GM19193 (cell line): ENCODE measurements at regions not wholly inside any gene's neighbourhood (a gene's known extent, or its start where the extent isn't known, plus 50 kb on each side); places are given as distances from the start of the nearest gene placed in this dataset.

Source experiments
- POLR2A ChIP-seq: IDR thresholded peaks from 4 replicates; pipeline ENCODE4 v1.6.1; 2011; ENCODE audit not compliant: insufficient read depth, insufficient read length; ENCODE audit errors: extremely low read depth

DNA sequence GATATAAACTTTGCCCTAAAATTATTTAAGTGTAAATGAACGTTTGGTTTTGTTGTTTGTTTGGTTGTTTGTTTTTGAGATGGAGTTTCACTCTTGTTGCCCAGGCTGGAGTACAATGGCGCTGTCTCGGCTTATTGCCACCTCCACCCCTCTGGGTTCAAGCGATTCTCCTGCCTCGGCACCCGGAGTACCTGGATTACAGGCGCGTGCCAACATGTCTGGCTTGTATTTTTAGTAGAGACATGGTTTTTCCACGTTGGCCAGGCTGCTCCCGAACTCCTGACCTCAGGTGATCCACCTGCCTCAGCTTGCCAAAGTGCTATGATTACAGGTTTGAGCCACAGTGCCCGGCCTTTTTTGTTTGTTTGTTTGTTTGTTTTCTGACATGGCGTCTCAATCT lies 87.9 kb upstream of the CHD2 start:
- TF ChIP-seq POLR2A: no peak

DNA sequence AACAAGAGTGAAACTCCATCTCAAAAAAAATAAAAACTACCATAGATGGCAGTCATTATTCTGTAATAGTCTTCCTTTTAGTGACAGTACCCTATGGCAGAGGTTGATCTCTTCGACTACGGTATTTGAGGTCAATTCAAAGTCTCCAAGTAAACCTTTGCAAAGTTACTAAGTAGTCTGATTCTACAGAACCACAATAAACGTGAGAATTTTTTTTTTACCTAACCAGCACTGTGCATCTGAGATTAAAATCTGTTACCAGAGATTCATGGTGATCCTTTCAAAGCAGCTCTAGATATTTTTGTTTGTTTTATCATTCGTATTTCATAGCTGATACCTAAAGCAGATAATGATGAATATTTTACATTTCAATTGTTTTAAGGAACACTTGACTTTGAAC lies 86.6 kb upstream of the CHD2 start:
- no peak for TF ChIP-seq POLR2A

DNA sequence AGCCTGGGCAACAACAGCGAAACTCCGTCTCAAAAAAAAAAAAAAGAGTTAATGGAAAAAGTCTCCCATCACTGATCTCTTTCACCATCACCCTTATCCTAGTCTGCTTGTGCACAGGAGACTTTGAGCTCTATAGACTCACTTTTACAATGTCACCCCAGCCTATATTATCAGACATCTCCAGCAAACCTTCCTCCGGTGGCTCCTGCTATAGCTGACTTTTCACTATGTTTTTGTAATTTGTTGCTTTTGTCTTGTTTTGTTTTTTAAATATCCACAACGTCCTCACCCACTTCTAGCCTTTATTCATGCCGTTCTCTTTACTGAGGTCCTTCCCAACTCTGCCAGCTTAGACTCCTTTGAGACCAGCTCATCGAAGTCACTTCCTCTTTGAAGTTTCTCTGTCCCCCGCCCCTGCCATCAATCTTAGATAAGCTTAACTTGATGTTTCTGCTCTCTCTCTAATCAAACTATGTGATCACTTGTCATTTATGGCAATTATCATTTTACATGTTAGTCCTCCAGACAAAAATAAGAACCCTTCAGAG lies 82.7 kb upstream of the CHD2 start:
- no peak for TF ChIP-seq POLR2A

DNA sequence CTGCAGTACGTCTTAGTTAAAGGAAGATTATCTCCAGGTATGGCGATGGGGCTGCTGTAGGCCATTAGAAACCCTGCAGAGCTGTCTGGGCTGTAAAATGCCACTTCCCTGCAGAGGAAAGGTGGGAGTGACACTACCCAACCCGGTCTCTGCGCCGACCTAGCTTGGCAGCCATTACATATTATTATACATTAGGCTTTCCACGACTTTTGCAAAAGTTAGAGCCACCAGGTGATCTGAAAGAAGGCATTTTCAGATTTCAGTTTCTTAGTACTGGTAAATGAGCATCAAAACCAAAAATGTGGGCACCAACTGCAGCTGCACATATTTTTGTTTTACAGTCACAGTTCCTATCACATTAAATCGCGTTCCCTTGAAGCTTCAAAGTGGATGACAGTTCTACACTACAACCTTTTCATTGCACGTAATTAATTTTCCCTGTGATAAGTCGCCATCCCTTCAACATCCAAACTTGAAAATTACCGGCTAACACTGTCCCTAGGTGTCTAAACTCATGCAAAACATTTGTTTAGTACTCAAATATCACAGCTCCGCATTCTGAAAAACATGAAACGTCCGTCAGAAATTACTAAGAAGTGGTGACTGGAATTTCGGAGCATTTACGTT lies 81.4 kb upstream of the CHD2 start:
- TF ChIP-seq POLR2A: no peak

DNA sequence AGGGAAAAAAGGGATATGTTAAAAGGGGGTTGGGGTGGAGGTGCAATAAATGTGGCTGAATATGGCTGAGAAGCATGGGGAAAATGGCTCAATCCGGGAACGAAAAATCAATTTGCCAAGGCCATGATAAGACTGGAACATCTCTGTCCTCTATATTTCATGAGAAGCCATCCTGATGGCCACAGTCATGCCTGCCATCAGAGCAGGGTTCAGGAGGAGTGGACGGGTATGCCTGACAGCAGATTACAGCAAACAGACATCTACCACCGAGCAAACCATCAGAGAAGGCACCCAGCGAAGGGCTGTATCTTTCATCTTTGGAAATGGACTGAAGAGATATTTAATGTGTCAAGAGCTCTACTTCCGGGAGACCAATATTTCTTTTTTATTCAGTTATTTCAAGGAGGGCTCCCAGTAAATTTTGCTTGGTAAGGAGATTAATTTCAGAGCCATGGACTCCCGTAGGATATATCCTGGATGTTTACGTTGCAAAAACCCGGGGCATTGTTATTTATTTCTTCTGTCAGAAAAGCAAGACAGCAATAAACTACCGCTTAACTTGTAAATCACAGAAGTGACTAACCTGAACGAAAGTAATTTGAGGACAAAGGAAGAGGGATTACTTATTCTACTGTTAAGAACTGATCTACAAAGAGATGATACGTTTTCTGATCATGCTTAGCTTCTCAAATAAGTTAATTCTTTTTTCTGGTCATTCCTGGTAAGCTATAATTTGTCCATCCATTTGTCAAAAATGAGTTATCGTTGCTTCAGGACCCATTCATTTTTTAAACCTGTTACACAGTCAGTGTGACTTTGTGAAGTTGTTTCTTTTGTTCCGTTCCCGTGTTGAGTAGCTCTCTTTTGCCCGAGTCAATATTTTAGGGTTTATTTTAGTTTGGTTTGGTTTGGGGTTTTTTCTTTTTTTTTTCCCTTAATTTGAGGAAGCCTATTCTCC lies 80.6 kb upstream of the CHD2 start:
- no peak for TF ChIP-seq POLR2A

DNA sequence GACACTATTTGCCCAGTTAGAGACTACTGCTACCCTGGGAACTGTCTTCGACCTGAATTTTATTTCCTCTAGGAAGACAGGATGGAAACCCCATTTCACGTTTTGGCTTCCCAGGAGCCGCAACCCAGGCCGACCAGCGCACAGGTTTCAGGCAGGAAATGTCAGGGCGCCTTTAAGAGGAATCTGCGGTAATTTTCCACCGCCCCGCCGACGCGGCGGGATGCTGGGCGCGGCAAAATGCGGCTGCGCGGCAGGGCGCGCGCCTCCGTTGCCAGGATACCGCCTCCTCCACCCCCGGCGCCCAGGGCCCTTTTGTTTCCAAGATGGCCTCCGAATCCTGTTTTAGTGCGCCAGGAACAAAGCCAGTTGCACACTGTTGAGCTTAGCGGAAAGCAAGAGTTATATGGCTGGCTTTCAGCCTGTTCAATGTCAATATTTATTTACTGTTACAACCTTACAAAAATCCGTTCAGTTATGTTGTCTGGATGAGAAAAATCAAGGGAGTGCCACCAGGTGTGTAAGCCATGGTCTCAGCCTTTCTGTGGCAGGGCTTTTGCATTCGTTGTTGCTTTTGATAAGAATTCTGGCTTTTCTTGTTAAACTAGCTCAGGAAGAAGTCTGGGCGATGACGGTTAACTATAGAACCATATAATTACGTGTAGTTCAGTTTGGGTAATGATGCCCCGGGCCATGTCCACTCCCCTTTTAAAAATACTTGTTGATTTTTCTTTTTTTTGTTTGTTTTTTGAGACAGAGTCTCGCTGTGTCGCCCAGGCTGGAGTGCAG lies 79.7 kb upstream of the CHD2 start:
- TF ChIP-seq POLR2A: peak; percentile 61

DNA sequence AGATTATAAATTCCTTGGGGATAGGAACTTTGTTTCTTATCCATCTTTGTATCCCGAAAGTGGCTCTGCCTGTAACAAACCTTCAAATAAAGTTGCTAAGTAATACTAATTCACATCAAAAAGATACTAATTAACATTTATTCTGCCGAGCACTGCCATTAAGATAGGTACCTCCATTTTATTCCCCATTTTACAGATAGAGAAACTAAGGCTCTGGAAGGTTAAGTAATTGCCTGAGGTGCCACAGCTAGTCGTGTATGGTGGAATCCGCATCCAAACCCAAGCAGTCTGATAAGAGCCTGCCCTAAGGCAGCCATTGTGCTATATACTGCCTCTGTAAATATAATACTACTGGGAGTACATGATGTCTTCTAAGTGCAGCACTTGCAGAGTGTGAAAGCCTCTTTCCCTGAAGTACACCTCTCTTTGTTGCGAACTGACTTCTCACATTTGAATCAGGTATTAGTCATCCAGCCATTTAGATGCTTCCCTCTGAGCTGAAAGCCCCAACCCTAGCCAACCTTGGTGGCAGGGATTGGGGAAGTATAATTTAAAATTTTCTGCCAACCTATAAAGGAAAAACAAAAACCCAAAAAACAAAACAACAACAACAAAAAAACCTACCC lies 78.5 kb upstream of the CHD2 start:
- no peak for TF ChIP-seq POLR2A

DNA sequence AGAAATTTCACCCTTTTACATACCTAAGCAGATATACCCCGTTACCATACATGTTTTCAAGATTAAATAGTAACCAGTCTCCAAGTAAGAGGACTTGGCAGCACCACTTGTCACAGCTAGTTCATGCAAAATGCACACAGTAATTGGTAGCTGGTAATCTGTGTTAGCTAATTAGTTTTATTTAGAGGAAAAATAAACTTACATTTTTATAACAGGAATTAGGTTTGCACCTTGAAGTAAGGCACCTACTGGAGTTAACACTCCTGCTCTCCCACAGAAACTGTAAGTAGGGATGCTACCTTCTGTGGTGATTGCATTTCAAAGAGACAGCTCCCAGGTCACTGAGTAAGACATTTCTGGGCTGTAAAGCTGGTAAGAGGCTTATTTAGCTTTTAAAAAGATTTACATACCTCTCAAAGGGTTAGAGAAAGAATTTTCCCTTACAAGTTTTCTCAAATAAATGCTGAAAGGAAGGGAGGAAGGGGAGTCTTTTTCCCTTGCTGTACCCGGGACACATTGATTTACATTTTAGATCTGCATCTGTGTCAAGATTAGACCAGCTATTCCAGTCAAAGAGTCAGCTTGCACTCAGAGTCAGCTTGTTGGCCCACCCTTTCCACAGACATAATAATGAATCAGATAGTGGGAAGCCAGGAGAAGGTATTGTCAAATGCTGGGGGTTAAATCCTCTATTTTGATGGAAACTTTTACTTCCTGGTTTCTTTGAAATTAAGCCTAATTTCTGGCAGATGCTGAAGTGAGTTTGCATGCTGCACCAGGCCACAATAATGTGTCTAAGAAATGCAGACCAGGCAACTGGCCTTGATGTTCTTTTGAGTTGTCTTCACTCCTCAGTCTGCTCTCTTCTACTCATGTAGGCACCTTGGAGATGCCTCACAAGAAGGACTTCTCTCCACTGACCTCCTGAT lies 77.6 kb upstream of the CHD2 start:
- TF ChIP-seq POLR2A: no peak

DNA sequence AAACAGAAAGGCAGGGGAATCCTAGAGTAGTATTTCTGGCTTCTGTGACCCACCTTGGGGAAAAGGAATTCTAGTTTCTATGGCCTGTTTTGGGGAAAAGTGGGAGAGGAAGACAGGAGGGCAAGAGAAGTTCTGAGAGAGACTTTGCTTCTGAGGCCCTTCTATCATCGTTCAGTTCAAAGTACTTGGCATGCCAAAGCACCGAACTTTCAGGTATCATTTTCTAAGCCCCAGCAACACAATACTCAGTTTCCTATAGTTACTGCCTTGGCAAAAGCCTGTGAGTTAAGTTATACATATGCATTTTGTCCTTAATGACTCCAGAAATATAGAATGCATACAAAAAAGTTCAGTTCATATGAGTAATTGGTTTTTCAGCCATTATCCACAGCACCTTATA lies 74.1 kb upstream of the CHD2 start:
- no peak for TF ChIP-seq POLR2A

DNA sequence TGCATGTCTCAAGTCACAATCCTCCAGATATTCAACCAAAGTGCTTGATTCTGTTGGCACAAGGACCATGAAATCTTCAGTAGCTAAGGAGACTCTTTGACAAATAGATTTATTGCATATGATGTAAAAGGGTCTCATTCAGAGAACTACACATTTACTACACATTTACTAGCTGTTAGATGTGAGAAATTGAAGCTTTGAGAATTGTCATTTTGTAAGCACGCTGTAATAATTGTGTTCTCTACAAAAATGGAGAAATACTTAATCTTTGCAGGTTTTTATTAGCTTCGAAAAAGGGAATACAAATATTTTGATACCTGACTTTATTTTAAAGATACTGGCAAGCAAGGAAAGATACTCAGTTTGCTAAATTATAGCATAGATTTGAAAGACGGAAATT lies 70.2 kb upstream of the CHD2 start:
- no peak for TF ChIP-seq POLR2A

DNA sequence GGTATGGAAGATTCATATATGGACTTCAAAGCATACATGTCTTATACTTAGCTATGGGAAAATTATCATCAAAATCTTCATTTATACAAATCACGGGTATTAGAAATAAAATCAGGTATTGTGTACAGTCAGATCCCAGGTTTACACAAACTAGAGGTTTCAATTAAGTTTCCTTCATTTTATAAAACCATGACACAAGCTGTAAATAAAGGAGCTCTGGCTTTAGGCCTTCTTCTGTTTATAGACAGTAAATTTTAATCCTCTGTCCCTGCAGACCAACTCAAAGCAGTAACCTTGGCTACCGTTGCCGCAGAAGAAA lies 68.8 kb upstream of the CHD2 start:
- TF ChIP-seq POLR2A: no peak

DNA sequence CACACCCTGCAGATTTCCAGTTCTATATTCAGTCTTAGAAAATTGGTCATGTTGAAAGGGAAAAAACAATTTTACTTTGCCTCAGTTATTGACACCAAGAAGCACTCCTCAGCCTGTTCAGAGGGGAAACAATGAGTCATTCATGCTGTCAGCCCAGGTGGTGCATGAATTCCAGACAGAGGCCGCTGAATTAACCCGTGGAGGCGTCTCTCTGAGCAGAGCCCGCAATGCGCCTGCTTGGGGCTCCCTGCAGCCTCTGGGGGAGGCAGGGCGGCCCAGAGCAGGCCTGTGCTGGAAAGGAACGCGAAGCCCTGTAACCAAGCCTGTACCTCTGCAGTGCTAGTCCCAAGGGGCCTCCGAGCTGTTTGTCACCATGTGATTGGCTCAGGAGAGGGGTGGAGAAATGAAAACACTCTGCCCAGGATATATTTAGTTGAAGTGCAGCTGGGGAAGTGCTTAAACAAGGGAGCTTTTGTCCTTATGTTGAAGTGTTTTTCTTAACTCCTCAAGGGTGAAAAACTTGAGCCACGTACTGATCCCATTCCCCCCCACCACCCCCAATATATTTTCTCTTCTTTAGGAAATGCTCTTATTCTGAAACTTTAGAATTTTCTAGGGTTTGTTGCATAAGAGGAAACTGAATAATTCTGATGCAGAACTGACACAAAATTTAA lies 68.3 kb upstream of the CHD2 start:
- TF ChIP-seq POLR2A: peak; percentile 91

DNA sequence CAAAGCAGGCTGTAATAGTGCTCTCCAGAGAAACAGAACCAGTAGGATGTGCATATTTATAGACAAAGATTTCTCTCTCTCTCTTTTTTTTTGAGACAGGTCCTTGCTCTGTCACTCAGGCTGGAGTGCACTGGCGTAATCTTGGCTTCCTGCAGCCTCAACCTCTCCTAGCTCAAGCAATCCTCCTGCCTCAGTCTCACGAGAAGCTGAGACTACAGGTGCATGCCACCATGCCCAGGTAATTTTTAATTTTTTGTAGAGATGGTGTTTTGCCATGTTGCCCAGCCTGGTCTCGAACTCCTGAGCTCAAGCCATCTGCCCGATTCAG lies 67.1 kb upstream of the CHD2 start:
- no peak for TF ChIP-seq POLR2A
